AG04449 (cell line): ENCODE measurements at regions not wholly inside any gene's neighbourhood (a gene's known extent, or its start where the extent isn't known, plus 50 kb on each side); places are given as distances from the start of the nearest gene placed in this dataset.

Experiments used
- CTCF ChIA-PET: fragments of 350-600 bp; formaldehyde crosslinking; extraction: SDS; loops from one replicate; lab custom pipeline; 2021; ENCODE audit warnings: antibody characterized with exemption; lab: Yijun Ruan, JAX
- POLR2A ChIA-PET: fragments of 400-600, 350-600 bp; formaldehyde crosslinking; extraction: SDS; loops from one replicate; lab custom pipeline; 2020; ENCODE audit warnings: antibody characterized with exemption, inconsistent platforms; lab: Yijun Ruan, JAX
- DNase-seq: peaks from one replicate; pipeline ENCODE4 v3.0.0-alpha.2; 2010; ENCODE audit warnings: low read depth, low spot score
- H3K4me3 ChIP-seq: 2 replicates; pipeline ENCODE4 v1.5.1; 2011; ENCODE audit warnings: low read depth, mild to moderate bottlenecking, control low read depth, low read length
- CTCF ChIP-seq: IDR thresholded peaks from one replicate; pipeline ENCODE4 v1.5.1; 2011; ENCODE audit warnings: mild to moderate bottlenecking, moderate library complexity, low read length, control low read depth, inconsistent platforms; ENCODE audit not compliant: insufficient read depth; ENCODE audit errors: missing control alignments

- POLR2A ChIA-PET = no interaction called here
- no peak for DNase-seq
- H3K4me3 ChIP-seq = no peak overlapping the region
- CTCF ChIA-PET = no interaction called here
- no peak for TF ChIP-seq CTCF
Measured at GRCh38 chr13:109387471-109387870, 398.9 kb downstream of the IRS2 start.

- POLR2A ChIA-PET = no interaction called here
- no peak for DNase-seq
- CTCF ChIA-PET = no interaction called here
- no peak overlapping the region for H3K4me3 ChIP-seq
- TF ChIP-seq CTCF = no peak
Measured at GRCh38 chr13:109385242-109385560, 401.2 kb downstream of the IRS2 start.

GRCh38 chr13:109384491-109385241 lies 401.7 kb downstream of the IRS2 start:
- no peak for TF ChIP-seq CTCF
- H3K4me3 ChIP-seq = no peak overlapping the region
- CTCF ChIA-PET = interaction anchor here (0.8 to 1.3 kb wide), 2 partner anchors 238 to 392 kb away, joined by 4 to 7 read pairs; no protein-coding TSS in a partner anchor
- peak; percentile 87 for DNase-seq
- POLR2A ChIA-PET = no interaction called here

GRCh38 chr13:109383683-109384082 lies 402.7 kb downstream of the IRS2 start:
- DNase-seq = peak; percentile 44
- ChIA-PET POLR2A (no interaction called here), CTCF (interaction anchor here (0.8 to 1.3 kb wide), 2 partner anchors 237 to 393 kb away, joined by 4 to 7 read pairs; no protein-coding TSS in a partner anchor)
- no peak for TF ChIP-seq CTCF
- no peak overlapping the region for H3K4me3 ChIP-seq

- no peak overlapping the region for H3K4me3 ChIP-seq
- CTCF ChIA-PET = interaction anchor here (1.2 to 2.0 kb wide), 3 partner anchors 9 to 32 kb away, joined by 3 to 4 read pairs (median 4); no protein-coding TSS in a partner anchor
- no peak for TF ChIP-seq CTCF
- DNase-seq = peak; percentile 71
- POLR2A ChIA-PET = no interaction called here
Measured at GRCh38 chr13:109381546-109382180, 404.7 kb downstream of the IRS2 start.

- ChIA-PET POLR2A (no interaction called here), CTCF (interaction anchor here (1.3 to 2.0 kb wide), 3 partner anchors 9 to 30 kb away, joined by 3 to 4 read pairs (median 4); no protein-coding TSS in a partner anchor)
- no peak overlapping the region for H3K4me3 ChIP-seq
- no peak for TF ChIP-seq CTCF
- DNase-seq = no peak
Measured at GRCh38 chr13:109380457-109380856, 405.9 kb downstream of the IRS2 start.
